HG02943 (cell line): ENCODE measurements at regions not wholly inside any gene's neighbourhood (a gene's known extent, or its start where the extent isn't known, plus 50 kb on each side); places are given as distances from the start of the nearest gene placed in this dataset.
"Not testable (repeated sequence)": the region's sequence is repeated elsewhere in the genome, so short reads cannot be mapped to it uniquely, and the experiment has no call there.

ENCODE experiments used
- ATAC-seq: cut with Tn5 transposase; IDR thresholded peaks from one replicate; pipeline ENCODE4 v1.9.1; 2021; ENCODE audit warnings: mild to moderate bottlenecking, low read depth, moderate library complexity; ENCODE audit not compliant: unreplicated experiment

DNA sequence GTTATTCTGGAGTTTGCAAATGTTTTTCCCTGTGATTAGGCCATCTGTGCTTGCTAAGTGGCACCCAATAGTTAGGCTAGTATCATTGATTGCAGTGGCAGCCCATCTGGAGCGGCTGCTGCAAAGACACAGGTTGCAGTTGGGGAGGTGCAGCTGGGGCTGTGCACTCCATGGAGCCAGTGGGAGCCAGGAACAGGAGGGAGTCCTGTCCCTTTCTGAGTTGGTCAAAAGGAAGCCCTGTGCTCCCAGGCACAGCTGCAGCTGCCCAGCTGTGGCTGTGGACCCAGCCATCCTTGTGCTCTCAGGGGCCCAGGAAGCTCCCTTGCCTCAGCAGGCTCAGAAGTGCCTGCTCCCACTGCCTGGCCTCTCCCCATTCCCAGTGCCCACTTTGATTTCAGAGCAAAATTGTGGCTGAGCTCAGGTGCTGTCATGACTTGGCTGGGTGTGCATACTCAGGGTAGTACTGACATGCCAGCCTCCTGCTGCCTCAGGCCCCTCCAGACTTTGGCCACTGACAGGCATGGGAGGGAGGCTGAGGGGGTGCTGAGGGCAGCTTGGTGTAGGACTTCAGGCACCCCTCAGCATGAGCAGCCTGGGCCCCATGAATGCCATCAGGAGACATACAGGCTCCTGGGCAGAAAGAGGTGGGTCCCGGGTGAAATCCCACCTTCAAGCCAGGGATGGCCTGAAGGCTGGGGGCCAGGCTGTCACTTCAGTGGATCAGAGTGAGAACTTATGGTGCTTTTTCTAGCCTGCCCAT lies 270.6 kb downstream of the PCDH20 start:
- no peak for ATAC-seq

DNA sequence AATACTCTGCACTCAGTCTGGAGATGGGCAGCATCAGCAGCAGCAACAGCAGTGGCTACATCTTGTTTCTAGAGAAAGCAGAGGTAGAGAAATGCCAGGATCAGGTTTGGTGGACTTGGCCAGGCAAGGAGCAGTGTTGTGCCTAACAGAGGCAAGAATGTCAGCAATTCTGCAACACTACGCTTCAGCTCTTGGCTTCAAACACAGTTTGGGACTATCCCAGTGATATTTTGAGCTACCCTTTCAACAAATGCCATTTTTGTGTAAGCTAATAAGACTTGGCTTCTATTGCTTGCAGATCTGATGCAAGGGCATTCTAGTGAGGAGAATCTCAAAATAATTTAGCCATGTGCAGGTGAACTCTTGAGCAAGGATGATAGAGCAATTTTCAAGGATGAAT lies 271.3 kb downstream of the PCDH20 start:
- ATAC-seq = no peak

DNA sequence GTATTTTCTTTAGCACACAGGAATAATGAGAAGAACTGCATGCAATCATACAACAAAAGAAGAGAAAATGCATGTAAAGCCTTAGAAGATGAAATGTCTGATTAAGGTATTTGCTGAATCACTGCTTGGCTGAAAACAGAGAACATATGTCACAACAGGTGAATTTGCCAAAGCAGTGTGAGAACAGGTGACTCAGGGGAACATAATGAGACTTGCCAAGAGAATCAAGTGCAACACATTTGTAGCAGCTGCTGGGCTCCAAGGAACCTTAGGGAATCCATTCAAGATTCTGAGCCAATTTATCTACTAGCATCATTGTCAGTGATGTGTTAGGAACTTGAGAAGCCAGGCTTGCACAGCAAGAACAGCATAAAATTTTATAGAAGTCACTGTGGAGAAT lies 273.1 kb downstream of the PCDH20 start:
- no peak for ATAC-seq

DNA sequence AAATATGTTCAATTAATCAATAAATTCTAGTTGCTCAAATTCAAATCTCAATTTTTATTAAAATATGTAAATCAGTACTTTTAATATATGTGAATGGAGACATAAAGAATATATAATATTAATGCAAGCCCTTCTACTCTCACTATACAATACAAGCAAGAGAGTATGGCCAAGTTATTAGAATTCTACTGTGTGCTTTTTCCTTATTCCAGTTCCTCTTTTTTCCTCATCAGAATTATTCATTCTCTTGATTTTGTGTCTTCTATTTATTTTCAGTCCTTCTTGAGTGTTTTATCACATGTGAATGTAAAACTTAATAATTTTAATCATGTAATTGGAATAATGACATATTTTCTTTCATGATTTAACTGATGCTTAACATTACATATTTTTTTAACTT lies 276.8 kb downstream of the PCDH20 start:
- no peak for ATAC-seq

DNA sequence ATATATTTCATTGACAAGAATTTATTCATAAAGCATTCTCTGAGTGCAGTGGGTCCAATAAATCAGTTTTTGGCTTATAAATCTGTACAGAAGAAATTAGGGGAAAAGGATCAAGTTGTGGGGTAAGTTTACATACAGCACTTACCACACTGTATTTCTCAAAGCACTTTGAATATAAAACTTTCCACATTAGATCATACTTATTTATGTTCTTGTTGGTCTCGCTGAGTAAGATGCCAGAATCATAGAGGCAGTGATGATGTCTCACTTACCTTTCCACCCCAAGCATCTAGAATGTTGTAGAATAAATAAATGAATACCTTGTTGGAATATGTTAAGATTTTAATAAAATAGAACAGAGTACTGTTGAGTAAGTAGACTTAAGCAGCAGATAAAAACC lies 279.1 kb downstream of the PCDH20 start:
- ATAC-seq = no peak

DNA sequence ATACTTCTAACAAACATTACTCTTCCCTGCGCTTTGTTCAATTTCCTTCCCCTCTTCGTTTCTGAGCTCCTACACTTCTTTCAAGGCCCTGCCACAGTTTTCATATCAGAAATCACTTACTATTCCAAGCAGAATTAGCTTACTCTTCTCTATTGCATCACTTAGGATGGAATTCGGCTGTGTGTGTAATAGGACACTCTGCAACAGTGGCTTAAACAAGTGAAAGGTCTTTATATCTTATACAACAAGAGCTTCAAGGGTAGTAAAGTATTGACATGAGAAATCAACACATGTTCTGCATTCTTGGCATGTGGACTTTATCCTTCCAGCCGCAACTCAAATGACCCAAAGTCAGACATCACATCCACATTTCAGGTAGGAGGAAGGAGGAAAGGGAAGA lies 279.6 kb downstream of the PCDH20 start:
- ATAC-seq = no peak

DNA sequence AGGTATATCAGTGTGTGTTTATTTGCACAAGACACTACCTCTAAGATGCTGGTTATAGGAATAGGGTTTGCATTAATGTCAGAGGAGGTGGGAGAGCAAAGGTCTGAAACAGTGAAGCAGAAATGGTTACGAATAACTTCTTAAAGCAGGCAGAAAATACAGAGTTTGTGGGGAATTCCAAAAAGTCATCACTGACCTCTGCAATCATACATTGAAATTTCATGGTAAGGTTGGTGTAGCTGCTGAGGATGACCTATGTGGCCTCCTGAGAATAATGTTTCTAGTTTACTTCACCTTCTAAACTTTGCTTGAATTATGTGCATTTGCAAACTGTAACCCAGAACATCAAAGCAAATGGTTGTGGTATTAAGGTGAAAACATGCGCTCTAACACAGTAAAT lies 280.1 kb downstream of the PCDH20 start:
- ATAC-seq = no peak

DNA sequence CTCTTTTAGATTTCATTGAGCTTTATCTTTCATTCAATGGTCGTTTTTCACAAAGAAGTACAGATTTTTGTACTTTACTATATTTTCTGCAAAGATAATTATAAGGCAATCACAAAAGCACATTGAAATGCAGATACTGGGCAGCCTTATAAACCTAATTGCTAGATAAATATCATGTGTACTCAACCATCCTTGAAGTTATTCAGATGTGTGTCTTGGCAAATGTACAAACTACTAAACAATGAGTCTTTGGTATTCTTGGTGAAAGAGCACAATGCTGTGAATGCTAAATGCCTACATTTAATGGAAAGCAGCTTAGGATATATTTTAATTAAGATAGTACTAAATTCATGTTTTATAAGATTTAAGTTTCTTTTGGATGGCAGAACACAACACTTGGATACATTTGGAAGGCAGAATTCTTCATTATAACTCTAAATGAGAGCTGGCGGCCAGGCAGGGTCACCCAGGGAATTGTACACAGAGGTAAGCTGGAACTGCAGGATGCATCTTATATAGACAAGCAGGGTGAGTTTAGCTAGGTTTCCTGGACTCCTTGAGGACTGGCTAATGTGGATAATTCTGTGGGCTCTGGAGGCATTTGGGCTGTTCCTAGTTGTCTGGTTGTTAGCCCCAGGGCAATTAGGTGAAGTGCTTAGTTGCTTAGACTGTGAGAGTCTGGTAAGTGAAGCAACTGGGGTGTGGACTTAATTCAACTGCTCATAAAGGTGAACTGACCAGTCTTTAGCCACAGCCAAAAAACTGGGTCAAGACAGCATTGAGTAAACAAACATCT lies 286.6 kb downstream of the PCDH20 start:
- no peak for ATAC-seq

DNA sequence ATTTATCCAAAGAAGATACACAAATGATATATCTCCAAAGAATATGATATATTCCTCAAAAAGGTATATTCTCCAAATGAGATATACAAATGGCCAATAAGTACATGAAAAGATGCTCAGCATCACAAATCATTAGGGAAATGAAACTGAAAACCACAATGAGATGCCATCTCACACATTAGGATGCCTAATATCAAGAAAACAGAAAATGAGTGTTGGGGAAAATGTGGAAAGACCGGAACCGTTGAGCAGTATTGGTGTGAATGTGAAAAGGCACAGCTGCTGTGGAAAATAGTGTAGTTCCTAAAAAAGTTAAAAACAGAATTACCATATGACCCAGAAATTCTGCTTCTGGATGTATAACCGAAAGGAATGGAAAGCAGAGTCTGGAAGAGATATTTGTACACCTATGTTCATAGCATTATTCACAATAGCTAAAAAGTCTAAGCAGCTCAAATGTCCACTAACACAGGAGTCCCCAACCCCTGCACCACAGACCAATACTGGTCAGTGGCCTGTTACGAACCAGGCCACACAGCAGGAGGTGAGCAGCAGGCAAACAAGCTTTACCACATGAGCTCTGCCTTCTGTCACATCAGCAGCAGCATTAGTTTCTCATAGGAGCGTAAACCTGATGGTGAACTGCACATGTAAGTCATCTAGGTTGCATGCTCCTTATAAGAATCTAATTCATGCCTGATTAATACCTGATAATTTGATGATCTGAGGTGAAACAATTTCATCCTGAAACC lies 291.9 kb downstream of the PCDH20 start:
- ATAC-seq = no peak

DNA sequence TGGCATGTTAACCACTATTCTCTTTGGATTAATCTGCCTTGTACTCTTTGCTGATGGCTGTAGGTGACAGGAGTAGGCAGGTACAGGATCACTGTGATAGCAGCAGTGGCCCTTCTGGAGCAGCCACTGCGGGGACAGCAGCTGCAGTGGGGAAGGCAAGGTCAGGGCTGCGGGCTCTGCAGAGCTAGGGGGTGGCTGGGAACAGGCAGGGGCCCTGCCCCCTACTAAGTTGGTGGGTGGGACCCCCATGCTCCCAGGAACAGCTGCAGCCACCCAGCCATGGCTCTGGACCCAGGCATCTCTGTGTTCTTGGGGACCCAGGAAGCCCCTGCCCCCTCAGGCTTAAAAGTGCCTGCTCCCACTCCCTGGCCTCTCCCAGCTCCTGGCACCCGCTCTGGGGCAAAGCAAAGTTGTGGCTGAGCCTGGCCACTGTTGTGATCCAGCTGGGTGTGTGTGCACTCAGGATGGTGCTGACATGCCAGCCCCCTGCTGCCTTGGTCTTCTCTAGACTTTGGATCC lies 302.4 kb downstream of the PCDH20 start:
- no peak for ATAC-seq

DNA sequence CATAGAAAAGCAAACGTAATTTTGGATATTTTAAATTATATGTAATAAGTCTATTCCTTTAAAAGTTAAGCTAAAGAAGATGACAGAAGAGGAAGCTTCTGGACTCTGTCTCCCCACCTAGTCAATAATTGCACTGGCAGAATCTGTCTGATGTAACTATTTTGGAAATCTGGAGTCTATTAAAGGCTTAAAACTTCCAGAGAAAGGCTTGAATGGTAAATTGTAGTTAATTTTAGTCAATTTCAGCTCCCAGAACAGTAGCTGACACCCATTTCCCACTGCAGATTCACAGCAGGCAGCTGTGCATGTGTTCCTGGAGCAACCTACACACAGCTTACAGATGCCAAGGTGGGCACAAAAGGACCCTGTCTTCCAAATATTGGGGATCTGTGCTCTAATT lies 304.1 kb downstream of the PCDH20 start:
- ATAC-seq = no peak

DNA sequence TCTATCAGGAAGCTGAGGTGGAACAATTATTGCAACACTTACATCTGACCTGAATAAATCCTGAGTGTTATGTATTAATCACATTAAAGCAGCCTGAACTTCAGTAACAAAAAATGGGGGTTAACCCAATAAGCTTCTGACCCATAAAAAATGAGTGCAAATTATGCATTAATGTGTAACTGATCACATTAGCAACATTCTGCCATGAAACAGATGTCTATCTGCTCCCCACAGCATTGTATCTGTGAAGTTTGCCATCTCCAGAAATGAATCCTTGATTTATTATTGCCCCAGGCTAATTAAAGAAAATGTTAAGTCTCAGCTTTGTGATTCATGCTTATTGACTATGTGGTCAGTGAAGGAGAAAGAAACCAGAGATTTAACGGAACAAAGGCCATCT lies 304.9 kb downstream of the PCDH20 start:
- ATAC-seq = no peak

DNA sequence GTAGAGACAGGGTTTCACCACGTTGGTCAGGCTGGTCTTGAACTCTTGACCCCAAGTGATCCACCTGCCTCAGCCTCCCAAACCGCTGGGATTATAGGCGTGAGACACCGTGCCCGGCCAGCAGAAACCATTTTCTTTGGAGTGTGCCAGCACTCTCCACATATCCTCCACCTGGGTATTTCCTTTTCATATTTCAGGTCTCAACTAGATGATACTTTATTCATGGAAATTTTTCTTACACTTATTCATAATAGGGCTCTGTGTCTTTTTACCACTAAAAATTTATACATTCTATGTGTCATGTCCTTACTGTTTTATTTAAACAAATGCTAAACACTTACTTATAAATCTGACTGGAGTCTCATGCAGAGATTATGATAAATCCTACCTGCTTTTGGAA lies 305.9 kb downstream of the PCDH20 start:
- ATAC-seq = no peak

DNA sequence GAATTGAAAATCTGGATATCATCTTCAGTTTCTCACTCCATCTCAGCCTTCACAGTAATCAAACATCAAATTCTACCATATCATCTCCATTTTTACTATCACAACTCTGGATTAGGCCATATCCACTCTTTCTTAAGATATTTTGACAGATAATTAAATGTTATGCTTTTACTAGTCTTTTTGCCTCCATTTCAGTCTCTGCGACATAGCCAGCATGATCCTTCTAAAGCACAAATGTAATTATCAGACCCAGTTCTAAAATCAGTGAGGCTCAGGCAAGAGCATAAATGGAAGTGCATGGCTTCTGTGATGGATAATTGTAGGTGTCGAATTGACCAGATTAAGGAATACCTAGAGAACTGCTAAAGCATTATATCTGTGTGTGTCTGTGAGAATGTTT lies 307.7 kb downstream of the PCDH20 start:
- no peak for ATAC-seq

DNA sequence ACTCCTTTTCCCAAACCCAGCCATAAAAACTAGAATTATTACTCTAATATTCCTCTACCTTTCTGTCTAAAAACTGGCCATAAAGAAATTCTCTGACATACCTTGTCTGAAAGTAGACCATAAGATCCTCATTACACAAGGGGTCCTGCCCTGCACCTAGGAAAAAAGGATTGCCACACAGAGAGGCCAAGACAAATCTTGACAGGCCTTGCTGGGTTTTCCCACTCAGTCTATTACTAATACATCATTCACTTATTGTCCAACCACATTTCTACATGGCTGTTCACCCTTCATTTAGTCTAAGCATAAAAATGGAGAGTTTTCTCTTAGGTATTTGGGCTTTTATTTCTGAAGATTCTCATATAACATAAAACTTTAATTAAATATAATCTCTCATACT lies 319.8 kb downstream of the PCDH20 start:
- no peak for ATAC-seq

DNA sequence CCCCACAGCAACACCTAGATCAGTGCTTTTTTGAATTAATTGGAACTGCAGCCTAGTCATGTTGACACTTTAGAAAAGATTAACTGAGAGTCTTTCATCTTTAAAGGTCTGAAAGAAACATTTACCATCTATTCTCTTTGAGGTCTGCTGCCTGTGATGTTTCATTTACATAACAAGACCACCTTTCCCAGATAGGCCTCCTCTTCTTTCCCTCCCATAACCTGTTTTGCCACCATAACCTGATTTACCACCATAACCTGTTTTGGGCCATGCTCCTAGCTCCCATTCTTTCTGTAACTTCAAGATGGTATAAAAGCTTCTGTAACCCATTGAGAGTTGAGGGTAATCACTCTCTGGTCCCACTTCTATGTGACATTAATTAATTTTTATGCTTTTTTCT lies 320.8 kb downstream of the PCDH20 start:
- no peak for ATAC-seq

DNA sequence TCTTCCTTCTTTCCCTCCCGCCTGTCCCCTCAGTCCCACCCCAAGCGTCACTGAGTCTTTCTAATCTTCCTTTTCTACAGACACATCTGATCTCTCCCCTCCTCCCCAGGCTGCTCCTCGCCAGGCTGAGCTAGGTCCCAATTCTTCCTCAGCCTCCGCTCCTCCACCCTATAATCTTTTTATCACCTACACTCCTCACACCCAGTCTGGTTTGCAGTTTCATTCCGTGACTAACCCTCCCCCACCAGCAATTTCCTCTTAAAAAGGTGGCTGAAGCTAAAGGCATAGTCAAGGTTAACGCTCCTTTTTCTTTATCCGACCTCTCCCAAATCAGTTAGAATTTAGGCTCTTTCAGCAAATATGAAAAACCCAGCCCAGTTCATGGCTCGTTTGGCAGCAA lies 325.8 kb downstream of the PCDH20 start:
- not testable (repeated sequence) for ATAC-seq

DNA sequence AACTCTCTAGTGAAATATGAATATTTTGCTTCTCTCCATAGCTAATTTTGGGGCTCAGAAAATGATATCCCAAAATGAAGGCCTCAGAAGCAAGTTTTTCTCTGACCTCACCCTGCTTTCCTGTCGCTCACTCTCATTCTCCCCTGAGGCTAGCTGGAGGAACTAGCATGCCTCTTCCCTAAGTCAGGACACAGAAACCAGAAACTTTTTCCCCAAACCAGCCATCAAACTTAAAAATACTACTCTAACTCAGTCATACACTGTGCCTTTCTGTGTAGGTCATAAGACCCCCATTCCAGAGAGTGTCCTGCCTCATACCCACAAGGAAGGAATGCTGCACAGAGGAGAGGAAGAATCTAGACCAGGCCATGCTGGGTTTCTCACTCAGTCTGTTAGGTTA lies 329.6 kb downstream of the PCDH20 start:
- no peak for ATAC-seq

DNA sequence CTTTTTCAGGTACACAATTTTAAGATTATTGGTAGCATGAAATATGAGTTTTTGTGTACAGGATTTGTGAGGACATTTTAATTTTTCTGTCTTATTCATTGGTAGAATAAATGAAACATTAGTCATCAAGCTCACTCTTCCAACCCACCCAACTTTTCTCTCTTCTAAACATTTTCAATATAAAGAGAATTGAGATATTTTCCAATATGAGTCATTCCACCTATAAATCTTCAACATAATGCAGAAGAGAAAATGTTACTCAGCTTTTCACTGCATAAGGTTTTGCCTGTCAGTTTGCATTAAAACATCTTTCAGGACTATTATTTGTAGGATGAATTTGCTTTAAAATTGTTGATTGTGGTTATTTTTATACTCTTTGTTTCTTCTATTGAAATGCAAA lies 330.7 kb downstream of the PCDH20 start:
- ATAC-seq = no peak

DNA sequence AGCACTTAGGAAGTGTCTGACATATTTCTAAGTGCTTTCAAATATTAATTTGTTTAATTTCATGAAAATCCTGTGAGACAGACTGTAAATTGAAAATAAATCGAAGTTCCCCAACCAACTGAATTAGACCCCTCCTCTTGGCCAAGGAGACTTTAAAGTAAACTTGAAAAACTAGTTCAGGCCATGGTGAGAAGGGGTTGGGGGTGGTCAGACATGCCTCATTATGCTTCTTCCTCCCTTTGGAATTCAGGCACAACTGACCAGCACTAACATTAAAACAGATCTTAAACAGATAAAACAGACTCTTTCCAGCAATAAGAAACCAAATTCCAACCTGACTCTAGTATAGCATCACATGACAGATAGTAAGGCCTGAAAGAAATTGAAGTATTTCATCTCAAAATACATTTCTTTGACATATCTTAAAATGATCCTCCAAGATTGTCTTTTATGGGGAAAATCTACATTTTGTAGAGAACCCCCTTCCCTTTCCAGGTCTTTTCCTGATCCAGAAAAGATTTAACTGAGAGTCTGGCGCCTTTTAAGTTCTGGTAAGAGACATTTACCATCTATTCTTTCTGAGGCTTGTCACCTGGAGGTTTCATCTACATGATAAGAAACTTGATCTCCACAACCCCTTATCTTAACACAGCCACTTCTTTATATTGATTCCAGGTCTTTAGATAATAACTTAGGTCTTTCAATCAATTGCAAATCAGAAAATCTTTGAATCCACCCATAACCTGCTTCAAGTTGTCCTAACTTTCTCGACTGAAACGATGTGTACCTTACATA lies 336.5 kb downstream of the PCDH20 start:
- no peak for ATAC-seq
